Activated CD8-positive, alpha-beta T cell treated with anti-CD3 and anti-CD28 coated beads, Interleukin-2, amount 10 ng/mL, durations not matched to agents 7 days and 5 days (primary cell): ENCODE measurements at regions not wholly inside any gene's neighbourhood (a gene's known extent, or its start where the extent isn't known, plus 50 kb on each side); places are given as distances from the start of the nearest gene placed in this dataset.
"Not testable (repeated sequence)": the region's sequence is repeated elsewhere in the genome, so short reads cannot be mapped to it uniquely, and the experiment has no call there.

Experiments used
- ATAC-seq: fragments of 150-1000 bp; cut with Tn5 transposase; one replicate; pipeline ENCODE4 v1.10.0; 2021; ENCODE audit warnings: moderate library complexity
- CTCF ChIA-PET: fragments of 350-600 bp; sonication (Branson Sonifier 250); formaldehyde crosslinking; loops from one replicate; lab custom pipeline; 2021; ENCODE audit warnings: antibody characterized with exemption; lab: Charles Lee
- POLR2A ChIA-PET: fragments of 350-600 bp; sonication (Branson Sonifier 250); formaldehyde crosslinking; loops from one replicate; lab custom pipeline; 2021; ENCODE audit warnings: antibody characterized with exemption; lab: Charles Lee
- DNase-seq: peaks from one replicate; pipeline ENCODE4 v3.0.0-alpha.2; 2020
- H3K27ac Mint-ChIP-seq: one replicate; pipeline ENCODE4 v1.8.0; 2021; ENCODE audit warnings: mild to moderate bottlenecking, mixed read lengths
- H3K27me3 Mint-ChIP-seq: one replicate; pipeline ENCODE4 v1.8.0; 2021; ENCODE audit warnings: low read depth, mixed read lengths
- H3K36me3 Mint-ChIP-seq: one replicate; pipeline ENCODE4 v1.8.0; 2021; ENCODE audit warnings: low read depth, mixed read lengths
- H3K4me1 Mint-ChIP-seq: one replicate; pipeline ENCODE4 v1.8.0; 2021; ENCODE audit warnings: low read depth, mixed read lengths
- H3K4me3 Mint-ChIP-seq: one replicate; pipeline ENCODE4 v1.8.0; 2021; ENCODE audit warnings: mild to moderate bottlenecking, mixed read lengths
- H3K9me3 Mint-ChIP-seq: one replicate; pipeline ENCODE4 v1.8.0; 2022; ENCODE audit warnings: mixed read lengths; ENCODE audit not compliant: insufficient read depth

DNA sequence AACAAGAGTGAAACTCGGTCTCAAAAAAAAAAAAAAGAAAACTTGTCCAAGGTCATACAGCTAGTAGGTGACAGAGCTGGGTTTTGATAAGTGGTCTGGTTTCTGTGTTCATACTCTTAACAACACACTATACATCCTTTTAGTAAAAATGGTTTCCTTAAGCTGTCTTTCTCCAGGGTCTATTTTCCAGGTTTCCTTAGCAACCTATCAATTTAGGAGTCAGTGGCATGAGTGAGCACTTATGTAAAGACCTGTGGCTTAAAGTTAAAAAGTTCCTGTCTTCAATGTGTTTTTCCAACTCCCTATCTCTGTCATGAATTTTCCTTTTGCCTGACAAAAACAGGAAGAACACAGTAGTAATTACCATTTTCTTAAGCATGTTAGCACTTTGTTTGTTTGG is 480.5 kb downstream of the TMEM135 start:
- no peak for ATAC-seq
- ChIA-PET CTCF (no interaction called here), POLR2A (no interaction called here)
- Mint-ChIP-seq H3K9me3 (no peaks in the 10 kb centered on the region), H3K4me1 (no peaks in the 10 kb centered on the region), H3K27ac (no peak overlapping the region), H3K27me3 (no peaks in the 10 kb centered on the region), H3K4me3 (no peak overlapping the region), H3K36me3 (no peaks in the 10 kb centered on the region)
- DNase-seq, result no peak

DNA sequence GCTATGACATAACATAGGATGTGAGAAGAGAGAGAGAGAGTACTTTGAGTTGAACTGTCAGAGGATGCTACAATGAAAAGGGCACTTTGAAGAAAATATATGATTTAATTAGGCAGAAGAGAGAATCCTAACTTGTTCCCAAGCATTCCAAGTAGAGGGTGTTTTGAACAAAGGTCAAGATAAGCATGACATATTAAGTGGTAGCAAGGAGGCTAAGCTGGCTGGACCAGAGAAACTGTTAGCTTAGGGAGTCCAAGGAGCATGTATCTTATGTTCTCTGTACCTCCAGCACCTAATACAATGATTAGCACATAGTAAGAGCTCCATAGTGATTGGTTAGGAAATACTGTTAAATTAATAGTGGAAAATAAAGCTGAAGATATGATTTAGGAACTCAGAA is 479.6 kb downstream of the TMEM135 start:
- H3K9me3 Mint-ChIP-seq, result no peaks in the 10 kb centered on the region
- H3K27ac Mint-ChIP-seq, result no peak overlapping the region
- no peak overlapping the region for H3K4me3 Mint-ChIP-seq
- ATAC-seq, result no peak
- H3K4me1 Mint-ChIP-seq, result no peaks in the 10 kb centered on the region
- no peaks in the 10 kb centered on the region for H3K27me3 Mint-ChIP-seq
- no peaks in the 10 kb centered on the region for H3K36me3 Mint-ChIP-seq
- no peak for DNase-seq
- CTCF ChIA-PET, result no interaction called here
- POLR2A ChIA-PET, result no interaction called here

DNA sequence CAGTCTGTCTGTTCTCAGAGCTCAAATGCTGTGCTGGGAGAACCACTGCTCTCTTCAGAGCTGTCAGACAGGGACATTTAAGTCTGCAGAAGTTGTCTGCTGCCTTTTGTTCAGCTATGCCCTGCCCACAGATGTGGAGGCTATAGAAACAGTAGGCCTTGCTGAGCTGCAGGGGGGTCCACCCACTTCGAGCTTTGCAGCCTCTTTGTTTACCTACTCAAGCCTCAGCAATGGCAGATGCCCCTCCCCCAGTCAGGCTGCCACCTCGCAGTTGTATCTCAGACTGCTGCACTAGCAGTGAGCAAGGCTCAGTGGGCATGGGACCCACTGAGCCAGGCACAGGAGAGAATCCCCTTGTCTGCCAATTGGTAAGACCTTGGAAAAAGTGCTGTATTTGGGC is 470.0 kb downstream of the TMEM135 start:
- H3K9me3 Mint-ChIP-seq, CTCF ChIA-PET, H3K36me3 Mint-ChIP-seq, ATAC-seq, H3K4me3 Mint-ChIP-seq, DNase-seq, H3K4me1 Mint-ChIP-seq, H3K27me3 Mint-ChIP-seq, H3K27ac Mint-ChIP-seq: not testable (repeated sequence)
- POLR2A ChIA-PET, result interaction anchor here (0.6 kb wide), 1 partner anchor 865 kb away, joined by 3 read pairs; no protein-coding TSS in a partner anchor

DNA sequence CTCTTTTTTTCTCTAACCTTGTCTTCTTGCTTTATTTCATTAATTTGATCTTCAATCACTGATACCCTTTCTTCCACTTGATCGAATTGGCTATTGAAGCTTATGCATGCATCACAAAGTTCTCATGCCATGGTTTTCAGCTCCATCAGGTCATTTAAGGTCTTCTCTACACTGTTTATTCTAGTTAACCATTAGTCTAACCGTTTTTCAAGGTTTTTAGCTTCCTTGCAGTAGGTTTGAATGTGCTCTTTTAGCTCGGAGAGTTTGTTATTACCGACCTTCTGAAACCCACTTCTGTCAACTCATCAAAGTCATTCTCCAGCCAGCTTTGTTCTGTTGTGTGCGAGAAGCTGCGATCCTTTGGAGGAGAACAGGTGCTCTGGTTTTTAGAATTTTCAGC is 469.2 kb downstream of the TMEM135 start:
- ATAC-seq, H3K27me3 Mint-ChIP-seq, H3K4me3 Mint-ChIP-seq, DNase-seq, H3K27ac Mint-ChIP-seq, H3K4me1 Mint-ChIP-seq, H3K36me3 Mint-ChIP-seq, H3K9me3 Mint-ChIP-seq, POLR2A ChIA-PET, CTCF ChIA-PET: not testable (repeated sequence)

- H3K4me3 Mint-ChIP-seq, result no peak overlapping the region
- CTCF ChIA-PET, result no interaction called here
These were observed 463.7 kb downstream of the TMEM135 start for GRCh38 chr11:87501388-87501787.

GRCh38 chr11:87494936-87495335 is 457.2 kb downstream of the TMEM135 start:
- H3K27me3 Mint-ChIP-seq, H3K9me3 Mint-ChIP-seq, POLR2A ChIA-PET, DNase-seq, H3K36me3 Mint-ChIP-seq, H3K4me3 Mint-ChIP-seq, H3K27ac Mint-ChIP-seq, ATAC-seq, CTCF ChIA-PET, H3K4me1 Mint-ChIP-seq: not testable (repeated sequence)

More at GRCh38 chr11:87501388-87501787, 463.7 kb downstream of the TMEM135 start:
- Mint-ChIP-seq H3K27ac (no peak overlapping the region), H3K4me1 (no peaks in the 10 kb centered on the region), H3K27me3 (no peaks in the 10 kb centered on the region), H3K36me3 (no peaks in the 10 kb centered on the region), H3K9me3 (peaks cover 4% of the 10 kb centered on the region)
- ATAC-seq (no peak), DNase-seq (no peak)
- POLR2A ChIA-PET, result no interaction called here

- ATAC-seq, H3K27me3 Mint-ChIP-seq, POLR2A ChIA-PET, H3K36me3 Mint-ChIP-seq, H3K4me1 Mint-ChIP-seq, H3K9me3 Mint-ChIP-seq, H3K4me3 Mint-ChIP-seq, CTCF ChIA-PET, H3K27ac Mint-ChIP-seq, DNase-seq: not testable (repeated sequence)
These were observed 456.3 kb downstream of the TMEM135 start for GRCh38 chr11:87494026-87494425.

DNA sequence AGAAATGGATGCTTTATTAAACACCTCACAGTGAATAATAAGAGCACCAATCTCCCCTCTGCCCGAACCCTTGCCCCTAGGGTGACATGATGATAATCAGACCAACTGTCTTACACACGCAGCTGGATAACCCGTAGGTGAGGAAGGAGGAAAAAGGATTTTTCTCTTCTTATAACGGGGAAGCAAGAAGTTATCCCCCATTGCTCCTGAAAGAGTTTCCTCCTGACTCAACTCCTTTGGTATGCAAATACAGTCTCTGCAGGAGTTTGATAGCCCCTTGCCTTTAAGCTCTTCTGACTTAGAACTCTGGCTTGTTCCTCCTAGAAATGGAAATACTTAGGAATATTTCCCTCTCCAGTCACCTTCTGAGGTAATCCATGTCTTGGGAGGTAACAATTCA is 455.8 kb downstream of the TMEM135 start:
- Mint-ChIP-seq H3K36me3 (no peaks in the 10 kb centered on the region), H3K9me3 (no peaks in the 10 kb centered on the region), H3K4me1 (no peaks in the 10 kb centered on the region), H3K27ac (no peak overlapping the region), H3K4me3 (no peak overlapping the region), H3K27me3 (no peaks in the 10 kb centered on the region)
- CTCF ChIA-PET, result no interaction called here
- POLR2A ChIA-PET, result no interaction called here
- ATAC-seq (no peak), DNase-seq (no peak)

DNA sequence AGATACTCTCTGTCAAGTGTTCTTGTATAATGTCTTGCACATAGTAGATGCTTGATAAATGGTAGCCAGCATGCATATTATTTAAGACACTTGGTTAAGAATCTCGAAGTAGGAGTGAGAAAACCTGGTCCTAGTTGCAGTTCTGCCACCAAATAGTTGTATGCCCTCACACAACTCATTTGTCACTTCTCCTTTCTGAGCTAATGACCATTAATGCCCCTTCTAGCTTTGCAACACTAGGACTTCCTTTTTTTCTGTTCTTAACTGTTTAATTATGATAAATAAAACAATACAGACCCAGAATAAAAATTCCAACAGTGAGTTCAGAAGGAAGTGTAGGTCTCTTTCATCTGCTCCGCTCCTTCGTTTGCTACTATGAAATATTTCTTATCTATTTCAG is 453.6 kb downstream of the TMEM135 start:
- POLR2A ChIA-PET, result no interaction called here
- no peaks in the 10 kb centered on the region for H3K9me3 Mint-ChIP-seq

DNA sequence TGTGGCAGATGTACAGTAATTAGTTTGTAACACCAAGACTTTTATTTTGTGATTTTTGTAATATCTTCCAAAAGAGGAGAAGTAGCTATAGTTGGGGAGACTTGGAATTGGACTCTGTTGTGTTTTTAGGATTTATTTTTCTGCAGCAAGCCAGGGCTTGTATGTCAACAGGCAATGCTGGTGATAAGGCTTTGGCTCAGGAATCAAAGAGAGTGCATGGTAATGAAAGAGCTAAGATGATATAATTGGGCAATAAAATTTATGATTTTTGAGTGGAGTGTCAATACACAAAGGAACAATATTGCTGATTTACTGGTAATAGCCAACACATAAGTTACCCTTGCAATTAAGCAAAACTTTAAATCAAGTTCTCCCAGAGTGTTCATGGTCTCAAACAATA is 452.9 kb downstream of the TMEM135 start:
- no peak overlapping the region for H3K27ac Mint-ChIP-seq
- H3K9me3 Mint-ChIP-seq, result no peaks in the 10 kb centered on the region
- ATAC-seq, result no peak
- no peak for DNase-seq
- no peak overlapping the region for H3K4me3 Mint-ChIP-seq
- POLR2A ChIA-PET, result no interaction called here
- no peaks in the 10 kb centered on the region for H3K4me1 Mint-ChIP-seq
- H3K27me3 Mint-ChIP-seq, result no peaks in the 10 kb centered on the region
- CTCF ChIA-PET, result no interaction called here
- no peaks in the 10 kb centered on the region for H3K36me3 Mint-ChIP-seq

More for the DNA sequence above, 453.6 kb downstream of the TMEM135 start:
- H3K4me1 Mint-ChIP-seq, result no peaks in the 10 kb centered on the region
- ATAC-seq, result no peak
- no peak overlapping the region for H3K27ac Mint-ChIP-seq
- CTCF ChIA-PET, result no interaction called here
- H3K4me3 Mint-ChIP-seq, result no peak overlapping the region
- no peak for DNase-seq
- no peaks in the 10 kb centered on the region for H3K27me3 Mint-ChIP-seq
- no peaks in the 10 kb centered on the region for H3K36me3 Mint-ChIP-seq

DNA sequence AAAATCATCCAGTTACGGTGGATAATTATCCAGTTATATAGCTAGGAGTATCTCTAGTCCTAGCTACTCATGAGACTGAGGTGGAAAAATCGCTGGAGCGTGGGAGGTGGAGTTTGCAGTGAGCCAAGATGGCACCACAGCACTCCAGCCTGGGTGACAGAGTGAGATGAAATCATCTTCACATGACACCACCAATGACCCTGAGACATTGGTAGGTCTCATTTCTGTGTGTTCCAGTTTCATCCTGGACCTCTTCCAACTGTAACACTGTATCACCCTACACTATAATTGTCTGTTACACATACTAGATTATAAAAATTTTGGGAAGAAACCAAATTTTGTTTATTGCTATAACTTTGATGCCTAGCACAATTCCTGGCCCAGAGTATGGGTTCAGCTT is 446.8 kb downstream of the TMEM135 start:
- no peaks in the 10 kb centered on the region for H3K36me3 Mint-ChIP-seq
- ChIA-PET POLR2A (no interaction called here), CTCF (no interaction called here)
- no peak overlapping the region for H3K4me3 Mint-ChIP-seq
- H3K4me1 Mint-ChIP-seq, result no peaks in the 10 kb centered on the region
- H3K27me3 Mint-ChIP-seq, result no peaks in the 10 kb centered on the region
- no peak for ATAC-seq
- no peak overlapping the region for H3K27ac Mint-ChIP-seq
- no peaks in the 10 kb centered on the region for H3K9me3 Mint-ChIP-seq
- DNase-seq, result no peak

GRCh38 chr11:87477321-87477720 is 439.6 kb downstream of the TMEM135 start:
- no peak for ATAC-seq
- no peaks in the 10 kb centered on the region for H3K9me3 Mint-ChIP-seq

GRCh38 chr11:87473174-87473573 is 435.4 kb downstream of the TMEM135 start:
- POLR2A ChIA-PET, result no interaction called here
- H3K4me3 Mint-ChIP-seq, result no peak overlapping the region
- H3K27me3 Mint-ChIP-seq, result no peaks in the 10 kb centered on the region
- H3K4me1 Mint-ChIP-seq, result no peaks in the 10 kb centered on the region
- ATAC-seq (no peak), DNase-seq (no peak)
- CTCF ChIA-PET, result no interaction called here
- no peaks in the 10 kb centered on the region for H3K36me3 Mint-ChIP-seq
- no peak overlapping the region for H3K27ac Mint-ChIP-seq
- H3K9me3 Mint-ChIP-seq, result no peaks in the 10 kb centered on the region

More at GRCh38 chr11:87477321-87477720, 439.6 kb downstream of the TMEM135 start:
- H3K36me3 Mint-ChIP-seq, result no peaks in the 10 kb centered on the region
- no peak for DNase-seq
- H3K4me1 Mint-ChIP-seq, result no peaks in the 10 kb centered on the region
- H3K4me3 Mint-ChIP-seq, result no peak overlapping the region
- CTCF ChIA-PET, result no interaction called here
- H3K27ac Mint-ChIP-seq, result no peak overlapping the region
- H3K27me3 Mint-ChIP-seq, result no peaks in the 10 kb centered on the region
- POLR2A ChIA-PET, result no interaction called here
